Neural cell (in vitro differentiated cells): ENCODE measurements at regions not wholly inside any gene's neighbourhood (a gene's known extent, or its start where the extent isn't known, plus 50 kb on each side); places are given as distances from the start of the nearest gene placed in this dataset.

ENCODE experiments used
- H2AFZ ChIP-seq: fragments of 200-600, 300-800 bp; sonication (generic), shearing (Covaris generic); 2 replicates; pipeline ENCODE4 v1.6.0; 2014; ENCODE audit warnings: low read depth, mild to moderate bottlenecking, antibody characterized with exemption, low read length, moderate library complexity
- H3F3A ChIP-seq: fragments of 200-600 bp; shearing (Covaris generic); 2 replicates; pipeline ENCODE4 v1.6.1; 2016; ENCODE audit warnings: mild to moderate bottlenecking, moderate library complexity, mixed read lengths, antibody characterized with exemption, low read length; ENCODE audit not compliant: insufficient read depth, poor library complexity, severe bottlenecking
- H3K27ac ChIP-seq: fragments of 200-600, 300-800 bp; sonication (generic), shearing (Covaris generic); 2 replicates; pipeline ENCODE4 v1.5.1; 2014; ENCODE audit warnings: mild to moderate bottlenecking, low read length, moderate library complexity
- H3K27me3 ChIP-seq: fragments of 300-800, 200-600 bp; sonication (generic), shearing (Covaris generic); 2 replicates; pipeline ENCODE4 v1.6.0; 2014; ENCODE audit warnings: mild to moderate bottlenecking, low read depth, low read length, moderate library complexity; ENCODE audit not compliant: insufficient read depth
- H3K36me3 ChIP-seq: fragments of 300-800, 200-600 bp; sonication (generic), shearing (Covaris generic); 2 replicates; pipeline ENCODE4 v1.5.1; 2014; ENCODE audit warnings: mild to moderate bottlenecking, antibody characterized with exemption, low read length, moderate library complexity; ENCODE audit not compliant: insufficient read depth
- H3K4me2 ChIP-seq: fragments of 300-800, 200-600 bp; sonication (generic), shearing (Covaris generic); 2 replicates; pipeline ENCODE4 v1.6.0; 2014; ENCODE audit warnings: mild to moderate bottlenecking, low read length
- H3K4me3 ChIP-seq: fragments of 300-800, 200-600 bp; sonication (generic), shearing (Covaris generic); 2 replicates; pipeline ENCODE4 v1.5.1; 2014; ENCODE audit warnings: mild to moderate bottlenecking, low read length, moderate library complexity
- H3K79me2 ChIP-seq: fragments of 200-600 bp; shearing (Covaris generic); replicated peaks from 2 replicates; pipeline ENCODE4 v1.6.0; 2014; ENCODE audit warnings: mild to moderate bottlenecking, low read length, moderate library complexity; ENCODE audit not compliant: insufficient read depth
- H3K9ac ChIP-seq: fragments of 300-800, 200-600 bp; sonication (generic), shearing (Covaris generic); 2 replicates; pipeline ENCODE4 v1.6.1; 2016; ENCODE audit warnings: mild to moderate bottlenecking, low read length, mixed read lengths
- H3K9me2 ChIP-seq: fragments of 200-600 bp; shearing (Covaris generic); 2 replicates; pipeline ENCODE4 v1.6.1; 2016; ENCODE audit warnings: mild to moderate bottlenecking, low read length, mixed read lengths; ENCODE audit not compliant: insufficient read depth
- H3K9me3 ChIP-seq: fragments of 200-600, 300-800 bp; sonication (generic), shearing (Covaris generic); 2 replicates; pipeline ENCODE4 v1.6.1; 2016; ENCODE audit warnings: mild to moderate bottlenecking, mixed run types, low read length, moderate library complexity, mixed read lengths
- H4K20me1 ChIP-seq: fragments of 200-600 bp; shearing (Covaris generic); 2 replicates; pipeline ENCODE4 v1.6.1; 2016; ENCODE audit warnings: mild to moderate bottlenecking, mixed run types; ENCODE audit not compliant: insufficient read depth
- CTCF ChIP-seq: fragments of 450-650 bp; IDR thresholded peaks from 2 replicates; pipeline ENCODE4 v1.5.1; 2014; ENCODE audit warnings: antibody characterized with exemption, mild to moderate bottlenecking, moderate library complexity; ENCODE audit not compliant: poor library complexity, severe bottlenecking
- EP300 ChIP-seq: fragments of 450-650 bp; conservative IDR thresholded peaks from 2 replicates; pipeline ENCODE4 v1.6.1; 2014; ENCODE audit warnings: antibody characterized with exemption, mild to moderate bottlenecking, moderate library complexity; ENCODE audit not compliant: poor library complexity, severe bottlenecking
- EZH2 ChIP-seq: fragments of 200-600, 300-800 bp; shearing (Covaris generic), sonication (generic); IDR thresholded peaks from 2 replicates; pipeline ENCODE4 v1.6.1; 2014; ENCODE audit warnings: antibody characterized with exemption, low read length, borderline replicate concordance, mild to moderate bottlenecking; ENCODE audit not compliant: insufficient read depth, poor library complexity, severe bottlenecking
- MXI1 ChIP-seq: fragments of 450-650 bp; conservative IDR thresholded peaks from 2 replicates; pipeline ENCODE4 v1.6.1; 2014; ENCODE audit warnings: antibody characterized with exemption, mild to moderate bottlenecking; ENCODE audit not compliant: poor library complexity, severe bottlenecking
- POLR2AphosphoS5 ChIP-seq: IDR thresholded peaks from 2 replicates; pipeline ENCODE4 v1.6.1; 2012
- RAD21 ChIP-seq: fragments of 450-650 bp; conservative IDR thresholded peaks from 2 replicates; pipeline ENCODE4 v1.6.1; 2014; ENCODE audit warnings: antibody characterized with exemption, mild to moderate bottlenecking, moderate library complexity
- REST ChIP-seq: IDR thresholded peaks from 2 replicates; pipeline ENCODE4 v1.6.1; 2012; ENCODE audit warnings: borderline replicate concordance
- SMC3 ChIP-seq: fragments of 450-650 bp; conservative IDR thresholded peaks from 2 replicates; pipeline ENCODE4 v1.6.1; 2014; ENCODE audit warnings: antibody characterized with exemption, mild to moderate bottlenecking, moderate library complexity; ENCODE audit not compliant: poor library complexity
- TAF1 ChIP-seq: IDR thresholded peaks from 2 replicates; pipeline ENCODE4 v1.6.1; 2012; ENCODE audit warnings: low read depth

GRCh38 chr7:49703881-49704280 lies 69.6 kb upstream of the VWC2 start:
- no peak for TF ChIP-seq CTCF
- no peak for TF ChIP-seq REST
- no peak for TF ChIP-seq RAD21
- TF ChIP-seq EZH2, result no peak
- TF ChIP-seq SMC3, result no peak
- TF ChIP-seq POLR2AphosphoS5, result no peak
- Histone ChIP-seq H3K9me3 (no peaks in the 10 kb centered on the region), H3K27ac (no peak overlapping the region), H3K36me3 (no peaks in the 10 kb centered on the region), H3K79me2 (no peaks in the 10 kb centered on the region), H3K4me2 (no peak overlapping the region), H4K20me1 (no peaks in the 10 kb centered on the region), H3K9ac (no peak overlapping the region), H3K9me2 (no peaks in the 10 kb centered on the region), H3F3A (no peaks in the 10 kb centered on the region), H3K27me3 (no peaks in the 10 kb centered on the region), H2AFZ (no peak overlapping the region), H3K4me3 (no peak overlapping the region)

GRCh38 chr7:49706106-49706505 lies 67.3 kb upstream of the VWC2 start:
- no peaks in the 10 kb centered on the region for H3K79me2 ChIP-seq
- H4K20me1 ChIP-seq, result no peaks in the 10 kb centered on the region
- no peaks in the 10 kb centered on the region for H3K27me3 ChIP-seq
- no peaks in the 10 kb centered on the region for H3K9me3 ChIP-seq
- no peak overlapping the region for H3K27ac ChIP-seq
- no peak overlapping the region for H2AFZ ChIP-seq
- H3F3A ChIP-seq, result no peaks in the 10 kb centered on the region
- no peak overlapping the region for H3K4me3 ChIP-seq
- no peak for TF ChIP-seq EZH2
- no peak for TF ChIP-seq SMC3
- no peak for TF ChIP-seq CTCF
- TF ChIP-seq TAF1, result no peak
- no peak for TF ChIP-seq RAD21
- TF ChIP-seq REST, result no peak
- TF ChIP-seq EP300, result no peak
- TF ChIP-seq MXI1, result no peak
- no peak for TF ChIP-seq POLR2AphosphoS5
- no peaks in the 10 kb centered on the region for H3K9me2 ChIP-seq
- no peak overlapping the region for H3K4me2 ChIP-seq
- no peaks in the 10 kb centered on the region for H3K36me3 ChIP-seq
- no peak overlapping the region for H3K9ac ChIP-seq
